NCI-H82 treated with DMSO at 0.1 percent for 48 hours (cell line): ENCODE measurements at regions not wholly inside any gene's neighbourhood (a gene's known extent, or its start where the extent isn't known, plus 50 kb on each side); places are given as distances from the start of the nearest gene placed in this dataset.

Experiments used
- DNase-seq: peaks from one replicate; lab custom pipeline; 2025; ENCODE audit not compliant: unreplicated experiment; lab: John Stamatoyannopoulos, UW

DNA sequence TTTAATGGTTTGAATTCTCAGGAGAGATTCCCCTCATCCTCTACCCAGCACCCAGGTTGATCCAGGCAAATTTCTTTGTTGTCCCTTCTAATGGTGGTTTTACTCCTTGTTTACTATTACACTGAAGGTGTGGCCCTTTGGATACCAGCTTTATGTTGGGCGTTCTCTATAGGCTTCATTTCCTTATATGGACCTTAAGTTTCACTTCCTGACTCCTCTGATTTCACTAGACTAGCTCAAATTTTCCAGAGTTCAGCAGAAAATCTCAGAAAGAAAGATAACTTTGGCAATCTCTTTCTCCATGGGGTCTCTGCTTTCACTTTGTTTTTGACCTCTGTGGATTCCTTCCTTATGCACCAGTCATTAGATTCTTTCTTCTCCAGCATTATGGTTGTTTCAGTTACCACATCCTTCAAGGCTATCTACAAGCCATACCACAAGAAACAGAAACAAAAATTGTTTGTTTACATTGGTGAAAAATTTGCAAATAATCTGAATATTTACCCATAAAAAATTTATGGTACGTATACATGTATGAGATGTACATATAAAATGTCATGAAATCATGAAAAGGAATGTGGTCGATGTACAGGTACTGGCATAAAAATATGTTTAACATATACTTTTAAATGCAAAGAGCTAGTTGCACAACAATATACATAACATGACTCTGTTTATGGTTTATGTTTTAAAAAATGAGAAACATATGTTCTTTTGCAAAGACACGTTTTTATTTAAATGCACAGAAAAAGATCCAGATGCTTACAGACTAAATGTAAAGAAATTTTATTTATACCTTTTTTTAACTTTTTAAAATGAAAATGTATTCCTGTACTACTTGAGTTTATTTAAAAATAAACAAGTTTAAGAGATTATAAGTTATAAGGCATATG lies 212.6 kb downstream of the LACC1 start:
- no peak for DNase-seq

DNA sequence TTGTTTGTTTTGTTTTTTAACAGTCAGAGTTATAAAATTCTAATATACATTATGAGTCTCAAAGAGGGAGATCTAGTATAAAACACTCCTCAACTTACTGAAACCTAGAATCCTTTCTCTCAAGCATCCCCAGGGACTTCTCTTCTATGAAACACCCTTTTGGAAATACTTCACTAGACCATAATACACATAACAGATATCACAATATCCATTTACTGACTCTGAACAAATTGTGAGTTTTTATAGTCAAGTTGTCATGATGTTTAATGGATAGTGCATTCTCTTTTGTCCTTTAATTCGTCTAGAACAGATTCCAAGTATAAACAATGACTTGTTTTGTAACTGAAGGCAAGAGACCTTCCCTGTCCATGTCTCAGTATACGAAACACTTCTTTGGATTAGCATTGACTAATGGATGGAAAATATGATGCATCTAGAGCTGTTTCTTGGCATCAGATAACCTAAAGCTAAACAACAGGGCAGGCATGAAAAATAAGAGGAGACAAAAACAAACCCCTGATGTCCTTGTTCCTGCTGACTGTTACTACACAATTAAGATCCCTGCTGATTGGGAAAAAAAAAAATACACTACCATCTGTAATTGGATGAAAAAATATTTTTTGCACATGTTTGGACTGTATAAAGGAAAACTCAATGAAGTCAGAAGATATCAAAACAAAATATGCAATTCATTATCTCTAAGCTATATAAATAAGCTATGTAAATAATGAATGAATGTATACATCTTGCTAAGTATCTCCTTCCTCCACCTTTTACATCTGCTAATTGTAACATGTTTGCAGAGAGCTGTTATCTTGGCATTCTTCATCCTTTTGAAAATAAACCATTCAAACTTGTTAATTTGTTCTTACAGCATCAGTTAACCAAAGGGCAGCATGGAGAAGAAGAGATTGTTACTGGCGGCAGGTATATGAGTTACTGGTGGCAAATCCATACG lies 214.2 kb downstream of the LACC1 start:
- no peak for DNase-seq

DNA sequence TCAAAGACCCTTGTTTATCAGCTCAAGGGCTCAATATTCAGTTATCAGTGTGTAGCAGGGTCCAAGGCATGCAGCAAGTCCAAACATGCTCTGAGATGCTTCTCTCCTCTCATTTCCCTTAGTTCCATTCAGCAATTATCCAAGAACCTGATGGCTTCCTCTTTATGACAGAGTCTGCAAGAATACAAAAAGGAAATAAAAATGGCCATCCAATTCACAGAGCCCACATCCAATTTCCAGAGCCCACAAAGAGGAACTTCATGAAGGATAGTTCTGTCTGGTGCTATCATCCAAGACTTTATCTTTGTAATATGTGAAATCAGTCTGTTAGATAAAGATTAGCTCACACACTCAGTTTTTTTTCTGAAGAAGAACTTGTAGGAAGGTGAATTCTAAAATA lies 217.2 kb downstream of the LACC1 start:
- DNase-seq, result no peak

DNA sequence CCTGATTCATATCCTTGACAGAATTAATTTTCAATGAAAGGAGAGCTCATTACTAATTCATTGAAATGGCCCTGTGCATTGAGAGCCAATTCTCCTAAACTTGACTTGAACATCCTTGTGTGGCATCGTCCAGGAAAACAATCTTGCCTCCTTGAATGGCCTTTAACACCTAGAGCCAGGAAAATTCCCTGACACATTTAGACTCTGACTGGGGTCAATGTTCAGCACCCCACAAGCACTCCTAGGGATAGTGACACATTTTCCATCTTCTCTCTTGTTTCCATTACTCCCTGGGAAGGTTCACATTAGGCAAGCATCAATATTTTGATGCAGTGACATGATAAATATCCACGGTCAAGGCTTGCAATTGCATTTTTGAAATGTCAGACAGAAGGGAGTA lies 218.9 kb downstream of the LACC1 start:
- DNase-seq, result no peak

DNA sequence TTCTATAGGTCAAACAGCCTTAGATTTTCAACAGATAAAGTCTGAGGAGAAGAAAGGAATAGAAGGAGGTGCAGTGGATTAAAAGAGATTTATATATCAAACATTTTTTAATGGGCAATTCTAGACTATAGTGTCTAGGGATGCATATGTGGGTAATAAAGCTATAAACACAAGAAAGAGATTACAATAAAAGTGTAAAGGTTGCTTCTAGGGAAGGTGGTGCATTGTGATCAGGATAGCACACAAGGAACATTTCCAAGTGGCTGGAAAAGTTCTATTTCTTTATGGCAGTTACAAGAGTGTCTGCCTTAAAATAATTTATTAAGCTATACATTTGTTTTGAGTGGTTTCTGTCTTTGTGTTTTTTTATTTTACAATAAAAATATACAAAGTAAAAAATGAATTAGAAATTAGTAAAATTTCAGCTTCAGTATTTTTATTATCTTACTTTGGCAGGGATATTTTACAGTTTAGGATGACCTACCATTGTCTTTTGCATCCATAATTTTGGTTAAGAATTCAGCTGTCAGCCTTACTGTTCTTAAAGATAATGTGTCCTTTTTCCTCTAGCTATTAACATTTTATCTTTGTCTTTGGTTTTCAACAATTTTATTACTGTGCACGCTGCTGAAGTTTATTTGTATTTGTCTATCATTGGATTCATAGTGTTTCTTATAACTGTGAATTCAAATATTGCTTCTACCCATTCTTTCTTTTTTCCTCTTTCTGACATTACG lies 221.8 kb downstream of the LACC1 start:
- no peak for DNase-seq

DNA sequence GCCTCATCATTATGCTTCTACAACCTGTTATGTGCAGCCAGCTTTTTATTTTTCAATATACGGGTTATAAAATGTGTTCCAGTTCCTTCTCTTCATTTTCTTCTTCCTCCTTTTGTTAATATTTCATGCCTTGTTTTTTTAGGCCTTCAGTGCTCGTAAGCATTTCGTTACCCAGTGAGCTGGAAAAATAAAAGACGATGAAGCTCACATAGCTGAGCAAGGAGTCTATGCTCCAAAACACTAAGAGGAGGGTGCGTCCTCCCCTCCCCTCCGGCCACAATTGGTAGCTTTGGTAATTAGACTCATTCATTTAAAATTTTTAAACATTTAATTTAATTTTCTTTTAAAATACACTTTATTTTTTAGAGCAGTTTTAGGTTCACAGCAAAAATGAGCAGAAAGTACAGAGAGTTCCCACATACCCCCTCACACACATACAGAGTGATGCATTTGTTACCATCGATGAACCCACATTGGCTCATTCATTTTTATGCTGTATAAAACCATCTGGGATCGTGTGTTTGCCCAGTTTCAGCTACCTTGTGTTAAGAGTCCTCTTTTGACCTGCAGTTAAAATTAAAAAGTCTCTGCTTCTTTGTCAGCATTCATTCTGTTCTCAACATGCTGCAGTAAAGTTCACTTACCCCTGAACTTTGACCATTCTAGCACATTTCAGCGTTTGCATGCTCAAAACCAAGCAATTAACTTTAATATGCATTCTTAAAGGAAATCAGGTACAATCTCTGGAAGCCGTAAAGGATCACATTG lies 223.9 kb downstream of the LACC1 start:
- no peak for DNase-seq

DNA sequence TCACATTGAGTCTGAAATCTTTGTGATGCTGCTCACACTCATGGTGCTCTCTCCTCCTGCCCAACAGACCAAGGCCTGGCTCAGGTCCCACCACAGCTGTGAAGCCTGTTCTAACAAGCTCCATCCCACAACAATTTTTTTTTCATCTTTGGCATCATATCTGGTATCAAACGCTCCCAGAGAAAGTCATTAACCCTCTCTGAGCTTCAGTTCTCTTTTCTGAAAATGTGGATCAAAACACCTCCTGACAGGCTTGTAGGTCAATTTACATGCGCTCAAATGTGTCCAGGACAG lies 224.4 kb downstream of the LACC1 start:
- DNase-seq, result no peak

DNA sequence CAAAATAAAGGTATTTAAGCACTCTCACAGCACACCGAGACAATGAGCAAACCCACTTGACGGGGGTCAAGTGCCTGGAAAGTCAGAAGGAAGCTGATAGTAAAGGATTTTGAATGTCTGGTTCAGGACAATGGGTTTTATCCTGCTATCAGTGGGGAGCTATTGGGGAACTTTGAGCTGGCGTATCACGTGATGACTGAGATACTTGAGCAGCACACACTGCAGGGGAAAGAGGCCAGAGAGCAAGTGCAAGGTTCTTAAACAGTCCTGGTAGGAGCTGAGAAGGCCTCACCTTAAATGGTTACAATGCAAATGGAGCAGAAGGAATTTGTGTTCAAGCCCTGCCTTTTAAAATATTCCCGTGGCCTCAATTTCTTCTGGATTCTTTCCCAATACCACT lies 225.3 kb downstream of the LACC1 start:
- no peak for DNase-seq

DNA sequence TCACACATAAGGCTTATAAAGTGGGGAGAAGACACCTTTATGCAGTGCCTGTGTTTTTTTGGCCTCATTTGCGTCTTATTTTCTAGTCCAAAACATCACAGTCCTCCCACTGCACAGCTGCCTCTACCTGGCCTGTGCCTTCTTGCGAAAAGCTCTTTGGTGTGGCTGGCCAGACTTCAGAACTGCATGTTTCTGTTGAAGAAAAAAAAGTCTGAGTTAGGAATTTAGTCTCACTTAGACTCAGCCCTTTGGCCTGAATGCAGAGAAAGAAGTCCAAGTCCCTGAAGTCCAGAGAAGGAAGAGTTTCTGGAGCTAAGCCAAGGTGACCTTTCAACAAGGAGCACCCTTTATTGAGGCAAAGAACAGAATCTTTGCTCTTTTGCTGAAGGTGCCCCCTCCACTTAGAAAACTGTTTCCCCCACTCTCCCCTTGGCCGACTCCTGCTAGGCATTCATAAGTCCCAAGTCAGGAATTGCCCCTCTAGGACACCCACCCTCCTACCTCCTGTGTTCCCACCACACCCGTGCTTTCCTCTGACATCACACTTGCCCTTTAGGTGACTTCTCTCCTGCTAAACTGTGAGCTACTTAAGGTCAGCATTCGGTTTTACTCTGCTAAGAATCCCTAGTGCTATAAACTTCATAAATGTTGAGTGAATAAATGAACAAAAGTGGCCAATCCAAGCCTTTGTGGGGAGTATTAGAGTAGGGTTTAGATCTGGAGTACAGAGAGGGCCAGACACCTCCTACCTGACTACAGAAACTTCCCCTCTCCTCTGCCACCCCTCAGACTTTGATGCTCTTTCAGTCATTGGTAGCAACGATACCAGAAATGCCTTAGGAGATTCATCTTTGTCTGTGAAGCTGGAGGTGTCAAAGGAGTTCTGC lies 226.8 kb downstream of the LACC1 start:
- DNase-seq, result no peak

DNA sequence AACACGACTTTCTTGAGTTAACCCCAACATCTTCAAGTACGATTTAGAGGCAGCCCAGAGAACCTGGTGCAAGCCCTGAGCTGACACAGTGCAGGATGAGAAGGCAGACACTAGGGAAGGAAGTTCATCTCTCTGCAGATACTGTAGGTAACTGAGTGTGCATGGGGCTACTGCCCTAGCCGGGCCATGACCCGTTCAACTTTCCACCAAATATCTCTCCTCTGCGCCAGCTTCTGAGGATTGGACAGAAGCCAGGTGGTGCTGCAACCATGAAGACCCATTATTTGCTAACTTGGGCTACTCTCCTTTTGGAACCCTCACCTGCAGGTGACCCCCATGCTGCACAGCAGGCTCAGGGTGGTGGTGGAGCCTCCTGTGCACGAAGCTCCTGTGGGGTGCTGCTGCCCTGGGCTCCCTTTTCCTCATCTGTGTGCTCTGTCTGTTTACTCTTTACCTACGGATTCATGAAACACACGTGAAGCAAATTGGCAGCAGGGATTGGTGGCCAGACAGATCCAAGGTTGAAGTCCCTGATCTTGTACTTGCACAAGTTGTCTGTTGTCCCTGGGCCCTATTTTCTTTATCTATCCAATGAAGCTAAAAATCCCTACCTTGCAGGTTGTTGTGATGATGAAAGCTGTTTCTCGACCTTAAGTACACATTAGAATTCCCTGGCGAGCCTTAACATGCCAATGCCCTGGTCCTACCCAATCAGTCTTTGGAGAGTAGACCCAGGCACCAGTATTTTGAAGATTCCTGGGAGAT lies 227.8 kb downstream of the LACC1 start:
- DNase-seq, result no peak

DNA sequence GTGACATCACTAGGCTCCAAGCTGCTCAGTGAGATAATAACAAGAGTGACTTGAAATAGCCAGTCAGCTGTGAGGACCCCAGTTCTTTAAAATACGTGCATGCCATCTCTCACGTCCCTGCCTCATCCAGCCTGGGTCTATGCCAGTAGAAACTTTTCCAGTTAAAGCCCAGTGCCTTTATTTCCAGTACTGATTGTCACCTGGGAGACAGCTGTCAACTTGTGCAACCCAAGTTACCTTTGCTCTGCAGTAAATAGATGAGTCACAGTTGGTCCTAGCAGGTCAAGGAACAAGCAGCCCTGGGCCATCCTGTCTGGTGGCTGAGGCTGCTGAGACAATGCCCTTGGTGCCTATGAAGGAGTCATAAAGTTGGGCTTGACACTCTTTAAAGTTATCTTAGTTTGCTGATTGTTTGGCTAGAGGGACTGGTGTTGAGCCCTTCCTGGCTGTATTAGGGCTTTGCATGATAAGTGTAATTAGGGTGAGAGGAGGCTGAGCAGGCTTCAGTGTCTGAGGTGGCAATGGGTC lies 228.7 kb downstream of the LACC1 start:
- DNase-seq, result no peak

DNA sequence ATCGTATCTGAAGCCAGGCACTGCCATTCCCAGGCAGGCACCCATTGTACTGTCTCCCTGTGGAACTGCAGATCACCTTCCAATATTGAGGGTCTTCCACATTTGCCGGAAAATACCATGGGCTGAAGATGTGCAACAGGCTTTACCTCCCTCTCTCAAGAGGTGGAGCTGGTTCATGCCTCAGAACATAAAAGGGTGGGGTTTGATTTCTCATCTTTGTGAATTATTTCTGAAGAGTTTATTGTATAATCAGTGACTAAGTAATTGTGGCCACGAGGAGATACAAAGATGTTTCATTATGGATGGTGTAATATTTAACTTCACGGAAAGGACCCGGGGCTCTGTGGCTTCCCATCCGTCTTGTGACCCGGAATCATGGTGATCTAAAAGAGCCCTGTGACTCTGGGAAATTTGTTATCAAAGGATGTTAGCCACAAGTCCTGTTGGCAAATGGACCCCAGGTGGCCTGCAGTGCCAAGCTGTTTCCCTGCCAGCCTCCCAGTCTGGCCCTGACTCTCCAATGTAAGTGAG lies 230.5 kb downstream of the LACC1 start:
- DNase-seq, result no peak

DNA sequence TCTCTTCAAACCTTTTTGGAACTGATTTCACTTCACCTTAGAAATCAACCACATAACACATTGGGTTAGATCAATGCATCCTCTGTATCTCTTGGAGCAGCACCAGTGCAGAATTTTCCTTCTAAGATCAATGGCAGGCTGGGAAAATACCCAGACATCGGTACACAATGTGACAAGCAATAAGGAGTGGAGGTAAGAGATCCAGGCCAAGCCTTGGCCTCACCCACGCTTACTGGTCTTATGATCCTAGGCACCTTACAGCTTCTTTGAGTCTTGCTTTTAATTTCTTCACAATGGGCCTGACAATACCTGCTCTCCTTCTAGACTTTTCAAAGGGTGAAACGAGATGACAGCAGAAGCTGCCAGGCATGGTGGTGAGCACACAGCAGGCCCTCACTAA lies 232.0 kb downstream of the LACC1 start:
- DNase-seq, result no peak

DNA sequence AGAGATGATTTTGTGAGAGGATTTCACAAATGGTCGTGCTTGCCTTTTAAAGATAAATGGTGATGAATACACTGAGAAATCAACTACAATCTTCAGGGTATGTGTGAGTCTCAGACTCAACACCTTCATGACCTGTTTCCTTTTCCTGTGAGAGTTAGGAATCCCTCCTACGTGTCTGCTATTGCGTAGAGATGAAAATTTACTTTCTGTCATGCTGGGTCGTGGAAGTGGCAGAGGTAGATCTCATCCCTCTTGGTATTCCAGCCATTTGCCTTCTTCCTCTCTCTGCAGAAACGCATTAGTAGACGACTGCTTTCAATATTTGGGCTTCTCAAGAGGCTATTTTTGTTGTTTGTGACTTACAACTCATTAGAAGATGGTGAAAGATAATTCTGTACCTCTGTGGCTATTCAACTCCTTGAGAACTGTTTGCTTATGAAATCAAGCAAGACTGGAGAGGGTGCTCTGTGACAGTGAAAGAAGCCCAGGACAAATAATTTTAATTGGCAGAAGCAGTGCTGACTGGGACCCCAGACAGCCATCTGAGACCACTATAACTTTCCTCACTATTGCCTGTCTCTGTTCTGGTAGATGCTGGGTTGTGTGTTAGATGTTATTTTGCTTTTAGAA lies 233.1 kb downstream of the LACC1 start:
- no peak for DNase-seq

DNA sequence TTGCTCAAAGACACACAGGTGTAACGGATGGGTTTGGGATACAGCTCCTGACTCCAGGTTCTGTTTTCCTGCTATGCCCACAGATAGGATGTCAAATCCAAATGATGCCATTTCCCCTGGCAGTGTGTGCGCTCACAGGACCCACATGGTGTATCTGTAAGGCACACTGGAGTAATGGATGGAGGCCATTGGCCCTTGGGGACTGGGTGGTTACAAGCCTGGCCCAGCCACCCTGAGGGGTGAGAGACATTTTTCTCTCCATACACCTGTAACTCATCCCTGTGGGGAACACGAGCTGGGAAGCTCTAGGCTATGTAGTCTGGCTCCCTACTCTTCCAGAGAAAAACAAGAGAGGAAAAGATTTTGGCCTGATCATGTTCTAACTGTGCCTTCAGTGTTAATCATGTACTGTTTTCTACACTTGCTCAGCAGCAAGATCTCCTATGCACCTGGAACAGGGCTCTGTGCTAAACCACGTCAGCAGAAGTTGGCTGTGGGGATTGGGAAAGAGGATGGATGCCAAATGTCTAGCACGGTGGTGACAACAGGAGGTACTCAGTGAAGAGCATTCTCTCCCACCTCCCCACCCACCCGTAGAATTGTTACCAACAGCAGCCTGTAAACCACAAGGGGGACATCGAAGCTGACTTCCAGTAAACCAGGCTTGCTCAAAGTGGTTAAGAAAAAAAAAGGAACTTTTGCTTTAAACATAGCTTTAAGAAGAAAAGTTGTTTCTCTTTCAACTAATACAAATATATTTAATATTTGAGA lies 237.0 kb downstream of the LACC1 start:
- DNase-seq, result no peak

DNA sequence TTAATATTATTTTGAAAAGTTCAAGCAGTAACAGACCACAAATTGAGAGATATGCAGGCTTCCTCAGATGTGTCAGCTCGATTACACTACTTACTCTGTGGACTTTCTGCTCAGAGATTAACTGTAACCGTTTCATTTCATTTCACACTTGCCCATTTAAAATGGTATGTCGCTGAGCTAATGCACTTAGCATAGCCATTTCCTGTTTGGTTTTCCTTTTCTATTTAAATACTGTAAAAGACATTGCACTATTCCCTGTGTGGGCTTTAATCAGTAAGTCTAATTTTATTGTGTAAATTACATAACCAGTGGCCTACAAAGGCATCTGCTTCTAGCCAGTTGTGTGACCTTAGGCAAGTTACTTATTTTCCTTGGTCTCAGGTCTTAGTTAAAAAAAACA lies 237.6 kb downstream of the LACC1 start:
- peak; percentile 14 for DNase-seq

DNA sequence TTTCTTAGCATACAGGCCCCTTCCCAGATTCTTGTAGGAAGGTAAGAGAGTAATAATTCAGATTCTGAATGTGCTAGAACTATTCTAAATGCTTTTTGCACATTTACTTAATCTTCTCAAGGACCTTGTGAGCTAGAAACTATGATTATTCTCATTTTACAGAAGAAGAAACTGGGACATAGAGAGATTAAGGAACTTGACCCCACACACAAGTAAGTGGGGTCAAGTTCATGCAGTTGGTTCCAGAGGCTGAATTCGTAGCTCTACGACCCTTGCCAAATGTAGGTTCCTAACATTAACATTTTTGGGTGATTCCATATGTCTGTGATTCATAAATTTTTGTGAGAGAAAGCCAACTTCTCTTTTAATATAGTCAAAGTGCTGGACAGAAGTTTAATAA lies 238.1 kb downstream of the LACC1 start:
- no peak for DNase-seq
